ENCODE measurements at regions not wholly inside any gene's neighbourhood (a gene's known extent, or its start where the extent isn't known, plus 50 kb on each side); places are given as distances from the start of the nearest gene placed in this dataset.

DNA sequence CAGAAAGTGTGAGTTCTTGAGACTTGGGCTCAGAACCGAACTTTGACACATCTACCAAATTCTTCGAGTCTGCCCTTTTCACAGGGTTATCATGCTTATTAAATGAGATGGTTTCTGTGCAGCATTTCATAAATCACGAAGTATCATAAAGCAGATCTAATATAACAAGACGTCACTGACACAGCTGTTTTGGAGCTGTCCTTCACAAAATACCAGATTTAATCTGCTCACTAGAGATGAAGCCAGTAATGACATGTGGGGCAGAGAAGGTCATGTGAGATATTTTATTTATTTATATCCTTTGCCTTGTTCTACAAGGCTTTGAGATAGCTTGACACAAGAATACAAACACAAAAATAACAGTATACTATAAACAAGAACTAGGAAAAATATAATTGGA, 127.0 kb downstream of the RPAP3 start:
- Histone ChIP-seq H3K4me3 (ENCODE audit: low read depth, low read length) (no peak overlapping the region), H3K27me3 (no peaks in the 10 kb centered on the region), H3K9me3 (no peaks in the 10 kb centered on the region), H3K36me3 (no peaks in the 10 kb centered on the region), H3K4me1 (no peaks in the 10 kb centered on the region)
- TF ChIP-seq CTCF (IDR thresholded peaks at IDR 0.05; ENCODE audit: low read depth, low read length): no peak
- DNase-seq: no peak

- H3K4me1 ChIP-seq: no peaks in the 10 kb centered on the region
- H3K27me3 ChIP-seq: no peaks in the 10 kb centered on the region; the same call in 1 of the 2 replicates
- no peaks in the 10 kb centered on the region for H3K36me3 ChIP-seq
- DNase-seq: no peak
- TF ChIP-seq CTCF (IDR thresholded peaks at IDR 0.05; ENCODE audit: low read depth, low read length): no peak
- no peaks in the 10 kb centered on the region for H3K9me3 ChIP-seq
- H3K4me3 ChIP-seq (ENCODE audit: low read depth, low read length): no peak overlapping the region
Observed at GRCh38 chr12:47577206-47577989, 128.4 kb downstream of the RPAP3 start.

DNA sequence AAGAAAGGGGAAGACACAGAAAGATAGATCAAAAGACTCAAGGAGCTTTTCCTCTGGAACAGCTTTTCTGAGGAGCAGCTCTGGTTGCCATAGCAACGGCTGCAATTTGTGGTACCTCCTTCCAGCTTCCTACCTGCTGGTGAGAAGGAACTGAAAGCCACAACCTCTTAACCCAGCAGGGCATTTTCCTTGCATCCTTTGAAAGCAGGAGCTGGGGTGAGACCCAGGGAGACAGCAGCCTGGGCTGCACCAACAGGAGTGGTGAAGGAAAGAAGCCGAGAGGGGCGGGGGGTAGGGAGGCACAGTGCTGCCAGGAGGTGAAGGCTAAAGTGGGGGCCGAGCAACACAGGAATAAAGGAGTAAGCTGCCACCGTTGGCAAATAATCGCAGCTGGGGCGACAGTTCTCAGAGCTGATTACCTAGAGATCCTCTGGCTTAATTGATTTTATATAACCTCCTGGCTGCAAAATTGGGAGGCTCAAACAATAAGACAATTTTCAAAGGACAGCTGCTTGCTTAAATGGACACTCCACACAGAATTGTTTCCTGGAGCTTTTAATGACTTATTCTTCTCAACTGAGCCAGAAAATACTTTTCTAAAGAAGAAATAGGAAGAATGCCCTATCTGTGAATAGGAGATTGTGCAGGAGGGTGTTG, 129.4 kb downstream of the RPAP3 start:
- Histone ChIP-seq H3K4me3 (ENCODE audit: low read depth, low read length) (no peak overlapping the region), H3K36me3 (no peaks in the 10 kb centered on the region), H3K4me1 (no peaks in the 10 kb centered on the region), H3K27me3 (no peaks in the 10 kb centered on the region; the same call in 1 of the 2 replicates), H3K9me3 (no peaks in the 10 kb centered on the region)
- DNase-seq: no peak
- no peak for TF ChIP-seq CTCF (IDR thresholded peaks at IDR 0.05; ENCODE audit: low read depth, low read length)

DNA sequence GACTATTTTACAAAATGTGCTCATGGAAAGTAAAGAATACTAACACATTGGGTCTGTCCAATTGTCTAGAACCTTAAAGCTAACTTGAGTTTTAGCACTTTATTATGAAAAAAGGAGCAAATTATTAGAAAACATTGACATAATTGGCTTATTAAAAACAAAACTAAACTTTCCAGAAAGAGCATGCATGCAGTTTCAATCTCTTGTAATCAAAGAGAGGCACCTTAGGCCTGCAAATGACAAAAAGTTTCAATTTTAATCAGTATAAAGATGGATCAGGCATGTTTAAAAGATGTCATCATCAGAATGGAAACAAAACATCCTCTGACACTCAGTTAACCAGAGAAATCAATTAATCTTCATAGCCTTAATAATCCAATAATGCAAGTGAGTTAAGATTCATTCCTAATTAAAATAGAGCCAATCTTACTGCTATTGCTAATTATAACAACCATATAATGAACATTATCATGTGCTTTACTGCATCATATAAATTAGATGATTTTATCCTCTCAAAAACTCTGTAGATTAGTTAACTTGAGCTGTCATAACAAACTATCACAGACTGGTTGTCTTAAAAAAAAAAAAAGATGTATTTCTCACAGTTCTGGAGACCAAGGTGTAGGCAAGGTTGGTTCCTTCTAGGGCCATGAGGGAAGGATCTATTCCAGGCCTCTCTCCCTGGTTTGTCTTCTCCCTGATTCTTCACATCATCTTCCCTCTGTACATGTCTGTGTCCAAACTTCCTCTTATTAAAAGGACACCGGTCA, 131.4 kb downstream of the RPAP3 start:
- H3K36me3 ChIP-seq: no peaks in the 10 kb centered on the region
- no peak overlapping the region for H3K4me3 ChIP-seq (ENCODE audit: low read depth, low read length)
- no peak for TF ChIP-seq CTCF (IDR thresholded peaks at IDR 0.05; ENCODE audit: low read depth, low read length)
- H3K4me1 ChIP-seq: no peaks in the 10 kb centered on the region
- no peaks in the 10 kb centered on the region for H3K9me3 ChIP-seq
- DNase-seq: no peak
- H3K27me3 ChIP-seq: no peaks in the 10 kb centered on the region; the same call in 1 of the 2 replicates

- TF ChIP-seq CTCF (IDR thresholded peaks at IDR 0.05; ENCODE audit: low read depth, low read length): no peak
- H3K9me3 ChIP-seq: no peaks in the 10 kb centered on the region
Observed at GRCh38 chr12:47573146-47573659, 132.6 kb downstream of the RPAP3 start.

More at GRCh38 chr12:47573146-47573659, 132.6 kb downstream of the RPAP3 start:
- no peaks in the 10 kb centered on the region for H3K36me3 ChIP-seq
- DNase-seq: no peak
- H3K27me3 ChIP-seq: no peaks in the 10 kb centered on the region; the same call in 1 of the 2 replicates
- H3K4me3 ChIP-seq (ENCODE audit: low read depth, low read length): no peak overlapping the region
- no peaks in the 10 kb centered on the region for H3K4me1 ChIP-seq
